GM19328 (cell line): ENCODE measurements at regions not wholly inside any gene's neighbourhood (a gene's known extent, or its start where the extent isn't known, plus 50 kb on each side); places are given as distances from the start of the nearest gene placed in this dataset.

ENCODE experiments used
- ATAC-seq: cut with Tn5 transposase; IDR thresholded peaks from one replicate; pipeline ENCODE4 v1.9.1; 2021; ENCODE audit warnings: mild to moderate bottlenecking, moderate library complexity; ENCODE audit not compliant: unreplicated experiment

DNA sequence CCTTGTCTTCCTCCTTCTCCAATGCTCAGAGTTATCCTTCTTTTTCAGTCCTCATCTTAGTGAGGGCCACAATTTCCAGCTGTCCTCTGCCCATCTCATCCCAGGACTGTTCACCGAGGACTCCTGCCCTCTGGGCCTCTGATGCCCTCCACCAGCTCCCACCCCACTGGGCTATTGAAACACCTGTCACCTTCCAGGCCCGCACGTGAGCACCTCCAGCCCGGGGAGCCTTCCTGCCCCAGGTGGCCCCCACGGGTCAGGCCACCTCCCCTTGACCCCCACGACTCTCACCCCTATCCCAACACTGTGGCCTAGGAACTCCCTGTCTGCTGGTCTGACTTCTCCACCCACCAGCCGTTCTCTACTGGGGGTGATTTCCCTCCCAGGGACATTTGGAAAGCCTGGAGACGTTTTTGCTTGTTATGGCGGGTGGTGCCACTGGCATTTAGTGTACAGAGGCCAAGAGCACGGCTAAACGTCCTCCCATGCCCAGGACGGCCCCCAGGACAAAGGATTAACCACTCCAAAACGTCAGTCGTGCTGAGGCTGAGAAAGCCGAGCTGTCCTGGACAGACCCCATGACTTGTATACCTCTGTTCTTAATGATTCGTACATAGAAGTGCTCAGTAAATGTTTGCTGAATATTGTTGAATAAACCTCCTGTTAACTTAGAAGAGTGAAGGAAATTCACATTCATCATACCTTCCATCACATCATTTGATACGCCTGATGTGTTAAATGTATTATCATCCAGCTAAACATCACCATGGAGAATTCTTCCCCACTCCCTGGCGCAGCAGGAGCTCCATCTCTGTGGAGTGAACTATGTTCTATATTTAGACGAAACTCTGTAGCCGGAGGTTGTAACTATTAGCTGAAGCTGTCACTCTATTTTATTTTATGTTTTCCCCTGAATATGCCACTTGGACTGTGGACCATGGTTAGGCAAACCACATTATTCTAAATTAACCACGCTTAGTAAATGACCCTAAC lies 270.1 kb upstream of the SHH start:
- no peak for ATAC-seq

DNA sequence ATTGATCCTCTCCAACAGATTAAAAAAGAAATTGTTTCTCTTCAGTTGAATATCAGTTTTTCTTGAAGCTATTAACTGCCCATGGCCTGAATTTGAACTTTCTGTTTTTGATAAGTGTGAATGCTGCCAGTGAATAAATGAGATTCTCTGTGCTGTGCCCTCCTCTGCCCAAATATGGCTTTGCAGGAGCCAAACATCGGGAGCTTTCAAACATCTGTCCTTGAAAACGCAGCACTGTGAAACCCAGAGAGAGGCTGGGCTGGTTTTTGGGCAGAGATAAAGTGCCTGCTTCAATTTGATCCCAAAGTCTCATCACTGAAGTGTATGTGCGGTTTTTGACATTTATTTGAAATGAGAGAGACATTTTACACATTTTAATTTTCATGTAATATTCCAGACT lies 268.3 kb upstream of the SHH start:
- ATAC-seq = no peak

DNA sequence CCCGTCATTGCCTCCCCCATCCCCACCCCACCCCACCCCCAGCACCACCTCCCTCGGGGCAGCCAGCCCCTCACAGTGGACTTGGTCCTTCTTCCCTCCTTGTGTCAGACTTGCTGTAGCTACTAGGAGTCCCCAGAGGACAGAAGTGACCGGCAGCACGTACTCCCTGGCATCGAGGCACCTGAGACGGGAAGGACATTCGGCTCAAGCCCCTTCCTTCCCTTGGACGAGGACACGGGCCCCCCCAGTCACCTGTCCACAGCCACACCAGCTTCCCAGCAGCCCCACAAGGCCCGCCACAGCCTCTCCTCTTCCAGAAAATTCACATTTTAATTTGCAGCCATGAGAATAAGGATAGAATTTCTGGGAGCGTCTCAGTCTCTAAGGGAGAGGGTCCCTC lies 267.8 kb upstream of the SHH start:
- ATAC-seq = no peak

DNA sequence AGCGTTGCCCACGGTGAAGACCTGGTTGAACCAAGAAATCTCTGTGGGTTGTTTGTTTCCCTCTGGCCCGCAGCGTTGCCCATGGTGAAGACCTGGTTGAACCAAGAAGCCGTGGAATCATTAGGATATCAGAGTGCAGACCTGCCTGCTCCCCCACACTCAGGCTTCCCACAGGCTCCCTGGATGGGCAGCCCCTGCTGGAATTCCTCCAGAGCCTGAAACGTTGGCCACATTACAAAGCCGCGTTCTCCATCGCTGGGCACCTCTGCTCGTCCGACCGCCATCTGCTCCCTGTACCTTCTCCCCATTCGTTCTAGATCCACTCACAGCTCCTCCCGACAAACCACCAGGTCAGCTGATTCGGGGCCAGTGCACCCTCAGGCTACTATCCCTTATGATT lies 266.9 kb upstream of the SHH start:
- ATAC-seq = no peak

DNA sequence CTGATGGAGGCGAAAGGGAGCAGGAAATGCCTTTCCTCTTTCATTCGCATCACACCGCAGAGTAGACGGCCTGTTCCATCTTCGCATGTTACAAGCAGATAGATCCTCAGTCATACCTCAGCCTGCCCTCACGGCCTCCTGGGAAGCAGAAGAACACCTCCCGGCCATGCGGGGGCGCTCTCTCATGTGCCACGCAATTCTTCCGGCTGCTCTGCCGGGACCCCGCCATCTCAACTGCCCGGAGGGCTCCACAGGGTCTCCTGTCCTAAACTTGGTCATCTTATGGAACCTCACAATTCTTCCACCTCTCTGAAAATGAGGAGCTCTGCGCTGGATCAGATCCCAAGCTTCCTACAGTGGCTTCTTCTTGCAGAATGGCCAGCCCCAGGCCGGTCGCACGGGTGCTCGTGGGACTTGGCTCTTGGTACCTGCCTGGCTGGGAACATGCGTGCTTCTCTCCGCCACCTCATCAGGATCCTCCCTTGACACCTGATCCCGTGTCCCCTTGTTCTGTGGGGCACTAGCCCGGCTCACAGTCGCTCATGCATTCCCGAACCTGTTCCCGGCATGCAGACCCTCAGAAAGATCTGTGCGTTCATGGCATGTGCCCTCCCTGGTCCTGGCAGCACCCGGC lies 262.8 kb upstream of the SHH start:
- ATAC-seq = no peak

DNA sequence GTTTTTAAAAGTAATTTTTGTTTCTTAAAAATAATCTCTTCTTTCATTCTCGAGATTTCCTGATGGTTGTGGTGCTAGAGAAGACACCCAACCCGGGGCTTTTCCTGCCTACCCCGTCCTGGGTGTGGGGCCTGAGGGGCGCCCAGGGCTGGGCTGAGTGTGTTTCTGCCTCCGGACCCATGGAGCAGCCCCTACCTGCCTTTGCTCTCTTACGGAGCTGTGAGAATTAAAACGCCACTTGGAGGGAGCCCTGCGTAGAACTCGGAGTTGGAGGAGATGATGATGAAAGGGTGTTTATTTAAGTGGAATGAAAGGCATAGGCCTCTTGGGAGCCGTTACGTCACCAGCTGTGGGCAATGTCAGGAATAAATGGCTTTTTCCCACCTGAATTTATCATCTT lies 261.8 kb upstream of the SHH start:
- ATAC-seq = no peak

DNA sequence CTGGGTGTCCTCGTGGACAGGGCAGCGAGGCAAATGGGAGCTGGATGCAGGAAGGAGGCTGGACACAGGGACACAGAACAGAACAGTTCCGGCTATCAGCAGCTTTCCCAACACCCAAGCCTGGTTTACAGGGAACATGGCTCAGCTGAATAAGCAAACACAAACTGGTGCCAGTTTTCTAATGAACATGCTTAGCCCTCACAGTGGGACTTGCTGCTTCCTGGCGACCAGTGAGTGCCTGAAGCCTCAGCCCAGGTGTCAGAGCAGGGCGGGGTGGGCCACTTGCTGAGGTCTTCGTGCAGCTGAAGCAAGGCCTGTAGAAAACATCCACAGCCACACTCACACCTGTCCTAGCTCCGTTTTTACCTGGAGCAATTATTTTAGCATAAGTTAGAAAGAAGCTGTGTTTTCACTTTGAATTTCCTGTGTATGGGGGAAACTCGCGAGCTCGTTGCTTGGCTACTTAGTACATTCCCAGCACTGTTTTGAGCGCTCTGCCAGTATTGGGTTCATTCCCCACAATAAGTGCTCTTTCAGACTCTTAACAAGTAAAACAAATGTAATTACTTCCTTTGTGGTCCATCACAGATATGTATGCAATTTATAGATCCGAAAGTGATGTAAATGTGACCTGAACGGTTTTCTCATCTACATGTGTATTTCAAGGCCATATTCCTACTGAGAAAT lies 261.2 kb upstream of the SHH start:
- ATAC-seq = no peak

DNA sequence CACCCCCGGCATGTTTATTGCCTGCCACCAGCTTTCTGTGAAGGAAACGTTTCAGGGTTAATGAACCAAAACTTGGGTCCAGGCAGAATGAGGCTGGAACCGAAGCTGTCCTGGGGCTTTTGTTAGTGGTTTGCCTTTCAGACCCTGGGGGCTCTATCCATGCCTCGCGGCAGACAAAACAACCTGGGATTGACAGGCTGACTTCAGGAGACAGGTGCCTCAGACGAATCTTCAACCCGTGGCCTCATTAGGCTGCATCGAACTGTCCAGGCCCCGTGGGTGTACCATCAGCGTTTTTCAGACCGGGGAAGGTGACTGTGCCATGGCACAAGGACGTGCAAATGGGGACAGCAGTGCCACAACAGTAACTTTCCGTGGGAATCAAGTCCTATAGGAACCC lies 259.3 kb upstream of the SHH start:
- ATAC-seq = no peak

DNA sequence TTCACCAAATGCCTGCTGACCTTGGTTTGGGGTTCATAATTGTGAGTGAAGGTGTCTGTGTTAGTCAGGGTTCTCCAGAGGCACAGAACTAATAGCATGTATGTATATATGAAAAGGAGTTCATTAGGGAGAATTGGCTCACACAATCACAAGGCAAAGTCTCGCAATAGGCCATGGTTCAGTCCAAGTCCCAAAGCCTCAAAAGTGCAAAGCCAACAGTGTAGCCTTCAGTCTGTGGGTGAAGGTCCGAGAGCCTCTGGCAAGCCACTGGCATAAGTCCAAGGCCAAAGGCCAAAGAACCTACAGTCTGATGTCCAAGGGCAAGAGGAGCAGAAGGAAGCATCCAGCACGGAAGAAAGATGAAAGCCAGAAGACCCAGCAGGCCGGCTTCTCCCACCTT lies 257.6 kb upstream of the SHH start:
- ATAC-seq = no peak

DNA sequence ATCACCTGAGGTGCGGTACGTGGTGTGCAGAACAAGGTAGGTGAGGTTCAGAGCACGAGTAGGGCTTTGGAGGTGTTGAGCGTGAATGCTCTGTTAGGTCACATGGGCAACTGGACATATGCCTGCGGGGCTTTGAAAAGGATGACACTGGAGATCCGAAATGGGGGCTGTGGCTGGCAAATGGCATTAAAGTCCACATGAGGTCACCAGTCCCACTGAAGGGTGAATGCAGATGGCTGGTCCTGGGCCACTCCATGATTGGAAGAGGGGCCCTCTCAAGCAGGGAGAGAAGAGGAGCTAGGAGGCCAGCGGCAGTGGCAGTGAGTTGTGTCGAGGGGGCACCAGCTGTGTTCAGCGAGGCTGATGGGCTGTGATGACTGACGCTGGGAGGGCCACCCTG lies 254.9 kb upstream of the SHH start:
- ATAC-seq = no peak

DNA sequence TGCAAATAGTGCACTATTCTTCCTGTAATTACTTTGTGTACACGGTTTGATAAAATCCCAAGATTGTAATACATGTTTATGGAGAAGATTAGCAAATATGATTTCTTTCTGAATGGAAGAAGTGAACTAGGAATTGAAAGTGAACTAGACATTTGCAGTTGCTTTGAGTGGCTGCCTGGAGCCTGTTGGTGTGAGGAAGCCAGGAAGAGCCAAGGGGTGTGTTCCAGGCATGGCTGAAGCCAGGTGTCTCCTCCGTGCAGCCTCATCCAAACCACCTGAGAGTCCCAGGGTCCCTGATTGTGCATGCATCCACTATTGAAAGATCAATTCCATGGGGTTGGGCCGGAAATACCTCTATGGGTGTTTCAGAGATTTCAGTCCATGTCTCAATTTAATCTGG lies 253.1 kb upstream of the SHH start:
- ATAC-seq = no peak

DNA sequence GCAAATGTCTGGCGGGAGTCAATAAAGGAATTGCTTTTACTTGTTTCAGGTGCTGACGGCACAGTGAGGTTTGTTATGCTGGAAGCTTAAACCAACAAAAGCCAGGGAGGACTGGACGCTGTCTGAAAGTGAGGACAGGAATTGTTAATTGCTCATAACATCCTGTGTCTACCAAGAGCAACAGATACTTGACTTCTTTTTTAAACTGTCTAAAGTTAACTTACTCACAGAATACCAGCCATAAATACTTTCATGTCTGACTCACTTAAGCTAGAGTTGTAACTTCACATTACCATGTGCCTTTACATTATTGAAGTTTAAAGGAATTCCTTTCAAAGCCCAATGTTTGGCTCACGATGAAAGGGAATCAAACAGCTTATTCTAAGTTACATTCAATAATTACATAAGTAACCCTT lies 252.7 kb upstream of the SHH start:
- ATAC-seq = no peak

DNA sequence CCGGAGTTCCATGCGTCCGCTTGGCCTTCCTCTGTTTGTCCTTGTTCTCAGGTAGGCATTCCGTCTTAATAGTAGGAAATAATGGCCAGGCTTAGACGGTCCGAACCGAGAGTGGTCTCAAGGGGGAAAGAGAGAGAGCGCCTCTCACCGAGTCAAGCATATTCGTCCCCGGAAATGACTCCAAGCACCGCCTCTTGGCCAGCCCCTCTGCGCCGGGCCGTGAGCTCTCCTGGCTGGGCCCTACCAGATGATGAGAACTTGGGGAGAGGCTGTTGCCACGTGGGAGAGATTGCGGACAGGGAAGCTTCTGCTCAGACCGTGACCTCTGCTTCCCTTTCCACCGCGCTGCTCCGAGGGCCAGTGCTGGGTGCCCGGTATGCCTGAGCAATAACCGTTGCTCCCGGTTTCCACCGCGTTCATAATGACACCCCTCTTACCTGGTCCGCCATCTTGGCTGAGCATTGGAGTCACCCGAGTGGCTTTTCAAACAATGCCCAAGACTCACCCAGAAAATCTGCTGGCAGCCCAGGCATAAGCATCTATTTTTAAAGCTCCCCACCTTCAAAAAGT lies 251.1 kb upstream of the SHH start:
- ATAC-seq = no peak

DNA sequence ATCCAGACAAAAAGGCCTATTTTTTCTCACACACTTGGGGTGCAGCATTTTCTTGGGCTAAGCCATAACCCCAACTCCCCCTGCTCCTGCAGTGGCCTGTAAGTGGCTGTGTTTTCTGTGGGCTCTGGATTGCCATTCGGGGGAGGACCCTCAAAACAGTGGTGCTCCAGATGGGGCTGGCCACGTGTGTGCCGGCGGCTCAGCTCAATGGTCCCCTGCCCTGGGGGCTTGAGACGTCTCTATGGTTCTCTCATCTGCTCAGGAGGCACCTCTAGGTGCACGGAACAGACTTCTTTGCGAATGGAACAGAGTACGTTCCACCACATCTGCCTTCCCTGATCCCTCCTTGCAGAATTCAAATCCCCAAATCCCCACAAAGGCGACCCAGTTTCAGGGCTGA lies 250.0 kb upstream of the SHH start:
- ATAC-seq = no peak

DNA sequence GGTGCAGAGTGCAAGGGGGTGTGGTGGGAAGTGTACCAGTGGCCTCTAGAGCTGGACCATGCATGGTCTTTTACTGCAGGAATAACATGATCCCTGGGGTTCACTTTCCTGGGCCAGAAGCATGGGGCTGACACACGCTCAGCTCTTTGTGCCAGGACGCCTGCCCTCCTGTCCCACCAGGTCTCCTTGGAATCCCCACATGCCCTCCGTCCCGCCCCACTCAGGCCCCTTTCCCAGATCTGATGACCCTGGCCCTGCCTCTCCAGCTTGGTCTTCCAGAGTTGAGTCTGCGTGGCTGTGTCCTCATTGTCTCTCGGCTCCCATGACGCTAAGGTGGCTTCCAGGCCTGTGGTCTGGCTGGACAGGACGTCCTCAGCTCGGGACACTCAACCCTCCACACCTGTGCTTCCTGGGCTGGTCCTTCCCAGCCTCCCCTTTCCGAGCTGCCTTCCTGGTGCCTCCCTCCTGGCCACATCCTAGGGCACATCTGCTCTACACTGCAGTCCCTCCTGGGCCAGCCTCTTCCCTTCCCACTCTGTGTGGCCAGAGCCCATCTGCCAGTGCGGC lies 249.5 kb upstream of the SHH start:
- ATAC-seq = no peak

DNA sequence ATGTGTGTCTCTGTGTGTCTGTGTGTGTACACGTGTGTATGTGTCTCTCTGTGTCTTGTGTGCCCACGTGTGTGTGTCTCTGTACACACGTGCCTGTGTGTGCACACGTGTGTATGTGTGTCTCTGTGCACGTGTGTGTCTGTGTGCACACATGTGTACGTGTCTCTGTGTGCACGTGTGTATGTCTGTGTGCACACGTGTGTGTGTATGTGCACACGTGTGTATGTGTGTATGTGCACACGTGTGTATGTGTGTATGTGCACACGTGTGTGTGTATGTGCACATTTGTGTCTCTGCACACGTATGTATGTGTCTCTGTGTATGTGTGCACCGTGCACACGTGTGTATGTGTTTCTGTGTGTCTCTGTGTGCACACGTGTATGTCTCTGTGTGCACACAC lies 248.7 kb upstream of the SHH start:
- ATAC-seq = no peak

DNA sequence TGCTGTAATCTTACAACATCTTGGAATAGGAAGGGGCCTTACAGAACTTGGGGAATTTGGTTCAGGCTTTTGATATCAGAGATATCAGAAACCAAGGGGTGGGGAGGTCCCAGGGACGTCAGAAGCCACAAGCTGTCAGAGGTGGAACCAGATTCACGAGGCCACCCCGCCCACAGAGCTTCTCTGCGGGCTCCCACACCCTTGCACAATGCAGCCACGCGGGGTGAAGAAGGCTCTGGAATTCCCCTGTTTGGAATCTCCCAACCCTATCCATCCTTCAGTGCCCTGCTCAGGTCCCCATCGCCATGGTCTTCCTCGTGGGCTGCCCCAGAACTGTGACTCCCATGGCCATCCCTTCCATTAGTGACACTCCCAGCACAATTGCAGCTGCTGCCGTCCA lies 247.1 kb upstream of the SHH start:
- ATAC-seq = no peak

DNA sequence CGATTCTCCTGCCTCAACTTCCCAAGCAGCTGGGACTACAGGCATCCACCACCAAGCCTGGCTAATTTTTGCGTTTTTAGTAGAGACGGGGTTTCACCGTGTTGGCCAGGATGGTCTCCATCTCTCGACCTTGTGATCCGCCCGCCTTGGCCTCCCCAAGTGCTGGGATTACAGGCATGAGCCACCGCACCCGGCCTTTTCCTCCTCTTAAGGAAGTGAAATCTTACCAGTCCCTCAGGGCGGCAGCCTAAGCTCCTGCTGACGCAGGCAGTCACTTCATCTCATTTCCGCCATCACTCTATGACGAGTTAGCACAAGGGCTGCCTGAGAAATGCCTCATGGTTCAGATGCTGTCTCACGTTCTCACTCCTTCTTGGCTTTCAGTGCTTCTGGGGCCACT lies 246.0 kb upstream of the SHH start:
- no peak for ATAC-seq

DNA sequence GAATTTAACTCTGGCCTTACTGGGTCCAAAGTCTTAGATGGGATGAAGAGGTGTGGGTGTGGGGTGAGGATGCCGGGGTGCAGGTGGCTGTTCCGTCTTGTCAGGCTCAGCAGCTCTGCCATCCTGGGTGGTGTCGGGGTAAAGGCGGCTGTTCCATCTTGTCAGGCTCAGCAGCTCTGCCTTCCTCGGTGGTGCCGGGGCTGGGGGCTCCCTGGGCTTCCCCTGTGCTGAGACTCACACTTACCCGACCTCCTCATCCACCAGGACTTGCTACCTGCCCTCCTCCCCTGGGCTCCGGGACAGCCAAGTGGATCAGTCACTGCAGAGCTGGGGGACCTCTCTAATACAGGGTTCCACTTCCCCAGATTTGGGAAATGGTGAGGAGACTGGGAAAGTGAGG lies 244.3 kb upstream of the SHH start:
- no peak for ATAC-seq

DNA sequence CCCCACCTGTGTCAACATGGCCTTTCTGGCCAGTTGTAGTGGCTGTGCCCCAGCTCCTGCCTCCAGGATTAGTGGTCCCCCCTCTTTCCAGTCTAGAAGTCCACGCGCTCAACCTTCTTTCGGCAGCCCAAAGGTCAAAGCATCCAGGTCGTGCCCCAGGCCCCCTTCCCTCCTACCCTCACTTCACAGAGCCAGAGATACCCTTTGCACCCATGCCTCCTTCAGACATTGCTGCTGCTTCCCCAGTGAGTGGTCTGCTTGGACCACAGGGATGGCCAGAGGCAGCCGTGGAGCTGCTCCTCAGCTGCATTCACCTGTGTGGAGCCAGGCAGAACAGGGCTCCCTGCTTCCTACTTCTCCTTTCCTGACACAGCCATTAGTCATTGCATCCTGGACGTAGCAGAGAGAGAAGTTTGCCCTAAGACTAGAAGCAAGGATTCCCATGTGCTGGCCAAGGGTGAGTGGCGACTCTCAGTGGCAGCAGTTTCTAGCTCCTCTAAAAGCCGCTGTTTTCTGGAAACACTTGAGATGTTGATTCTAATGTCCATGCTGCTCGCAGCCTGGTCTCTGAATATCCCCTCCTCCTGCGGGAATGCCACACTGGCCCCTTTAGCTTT lies 243.1 kb upstream of the SHH start:
- no peak for ATAC-seq

DNA sequence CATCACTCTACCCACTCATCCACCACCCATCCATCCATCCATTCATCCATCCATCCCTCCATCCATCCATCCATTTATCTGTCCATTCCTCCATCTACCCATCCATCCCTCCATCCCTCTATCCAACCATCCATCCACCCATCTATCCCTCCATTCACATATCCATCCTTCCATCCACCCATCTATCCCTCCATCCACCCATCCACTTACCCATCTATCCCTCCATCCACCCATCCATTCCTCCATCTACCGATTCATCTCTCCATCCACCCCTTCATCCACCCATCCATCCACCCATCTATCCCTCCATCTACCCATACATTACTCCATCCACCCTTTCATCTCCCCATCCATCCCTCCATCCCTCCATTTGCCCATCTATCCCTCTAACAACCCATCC lies 239.6 kb upstream of the SHH start:
- ATAC-seq = no peak
